Hematopoietic multipotent progenitor cell treated with erythropoietin and hydrocortisone succinate and interleukin-3 and kit ligand, for 6 days (in vitro differentiated cells): ENCODE measurements at regions not wholly inside any gene's neighbourhood (a gene's known extent, or its start where the extent isn't known, plus 50 kb on each side); places are given as distances from the start of the nearest gene placed in this dataset.

ENCODE experiments used
- DNase-seq: peaks from one replicate; pipeline ENCODE4 v3.0.0-alpha.2; 2015

DNA sequence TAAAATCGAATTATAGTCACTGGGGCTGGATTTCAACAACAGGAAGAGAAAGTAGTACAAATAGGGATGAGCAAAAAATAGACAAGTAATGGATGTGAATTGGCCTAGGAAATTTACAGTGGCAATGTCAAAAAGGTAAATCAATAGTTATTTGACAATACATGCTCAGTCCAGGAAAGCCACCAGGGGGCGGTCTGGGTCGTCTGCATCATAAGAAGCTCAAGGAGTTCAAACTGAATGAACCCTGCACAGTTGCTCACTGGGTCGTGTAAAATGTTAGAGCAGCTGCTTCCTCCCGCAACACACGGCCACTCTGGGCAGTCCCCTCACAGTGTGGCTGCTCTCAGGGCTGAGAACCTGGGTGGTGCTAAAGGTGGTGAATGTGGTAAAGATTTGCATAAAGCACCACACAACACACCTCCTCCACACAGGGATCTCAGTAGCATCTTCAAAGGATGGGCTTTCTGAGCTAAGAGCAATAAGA is 85.9 kb downstream of the ZNF280B start:
- peak; percentile 84 for DNase-seq

DNA sequence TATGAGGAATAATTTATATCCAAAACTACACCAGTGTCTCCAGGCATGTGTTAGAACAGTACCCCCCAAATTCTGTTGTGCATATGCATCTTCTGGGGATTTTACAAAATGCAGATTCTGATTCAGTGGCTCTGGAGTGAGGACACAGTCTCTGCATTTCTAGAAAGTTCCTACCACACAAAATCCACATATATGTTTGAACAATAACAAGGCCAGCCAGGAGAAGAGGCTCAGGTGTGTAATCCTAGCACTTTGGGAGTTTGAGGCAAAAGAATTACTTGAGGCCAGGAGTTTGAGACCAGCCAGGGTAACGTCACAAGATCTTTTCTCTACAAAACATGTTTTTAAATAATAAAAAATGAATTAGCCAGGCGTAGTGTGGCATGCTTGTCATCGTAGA is 84.9 kb downstream of the ZNF280B start:
- no peak for DNase-seq

DNA sequence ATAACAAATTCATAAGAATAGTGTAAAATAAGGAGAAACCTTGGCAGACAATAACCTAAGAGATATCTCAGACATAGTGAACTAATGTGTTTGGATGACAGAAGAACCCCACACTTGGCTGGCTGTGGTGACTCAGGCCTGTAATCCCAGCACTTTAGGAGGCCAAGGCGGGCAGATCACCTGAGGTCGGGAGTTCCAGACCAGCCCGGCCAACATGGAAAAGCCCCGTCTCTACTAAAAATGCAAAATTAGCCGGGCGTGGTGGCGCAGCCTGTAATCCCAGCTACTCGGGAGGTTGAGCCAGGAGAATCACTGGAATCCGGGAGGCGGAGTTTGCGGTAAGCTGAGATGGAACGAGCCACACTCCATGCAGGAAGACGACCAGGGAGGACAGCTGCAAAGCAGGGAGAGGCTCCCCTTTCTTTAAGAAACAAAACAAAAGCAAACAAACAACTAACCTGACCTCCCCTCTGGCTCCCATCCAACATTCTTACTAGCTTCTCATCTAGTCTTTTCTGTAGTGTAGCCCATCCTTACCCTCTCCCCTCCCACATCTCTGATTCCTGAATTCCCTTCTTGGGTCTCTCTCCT is 84.2 kb downstream of the ZNF280B start:
- DNase-seq = no peak

DNA sequence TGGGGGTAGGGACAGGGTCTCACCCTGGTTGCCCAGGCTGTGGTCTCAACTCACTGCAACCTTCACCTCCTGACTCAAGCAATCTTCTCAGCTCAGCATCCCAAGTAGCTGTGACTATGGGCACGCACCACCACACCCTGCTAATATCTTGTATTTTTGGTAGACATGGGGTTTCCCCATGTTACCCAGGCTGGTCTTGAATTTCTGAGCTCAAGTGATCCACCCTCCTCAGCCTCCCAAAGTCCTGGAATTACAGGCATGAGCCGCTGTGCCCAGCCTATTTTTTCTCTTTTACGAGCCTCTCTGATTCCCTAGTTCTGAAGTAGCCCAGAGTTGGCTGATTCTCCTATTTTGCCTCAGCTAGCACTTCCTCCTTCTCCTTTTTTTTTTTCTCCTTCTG is 83.6 kb downstream of the ZNF280B start:
- no peak for DNase-seq

DNA sequence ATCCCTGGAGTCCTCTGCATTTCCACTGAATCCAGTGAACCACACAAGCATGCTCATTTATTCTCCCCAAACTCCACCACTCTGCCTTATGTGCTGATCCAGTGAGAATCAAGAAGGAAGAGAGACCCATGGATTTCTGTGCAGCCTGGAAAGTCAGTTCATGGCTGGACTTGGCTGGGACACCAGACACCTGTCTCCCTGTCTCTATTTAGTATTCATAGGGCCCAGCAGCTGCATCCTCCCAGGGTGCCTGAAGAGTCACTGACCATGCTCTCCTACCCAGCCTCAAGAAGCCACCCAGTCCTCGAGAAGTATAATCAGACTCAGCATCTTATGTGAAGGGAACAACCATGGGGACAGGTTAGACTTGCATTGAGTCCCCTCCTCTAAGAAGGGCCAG is 83.2 kb downstream of the ZNF280B start:
- DNase-seq = no peak

DNA sequence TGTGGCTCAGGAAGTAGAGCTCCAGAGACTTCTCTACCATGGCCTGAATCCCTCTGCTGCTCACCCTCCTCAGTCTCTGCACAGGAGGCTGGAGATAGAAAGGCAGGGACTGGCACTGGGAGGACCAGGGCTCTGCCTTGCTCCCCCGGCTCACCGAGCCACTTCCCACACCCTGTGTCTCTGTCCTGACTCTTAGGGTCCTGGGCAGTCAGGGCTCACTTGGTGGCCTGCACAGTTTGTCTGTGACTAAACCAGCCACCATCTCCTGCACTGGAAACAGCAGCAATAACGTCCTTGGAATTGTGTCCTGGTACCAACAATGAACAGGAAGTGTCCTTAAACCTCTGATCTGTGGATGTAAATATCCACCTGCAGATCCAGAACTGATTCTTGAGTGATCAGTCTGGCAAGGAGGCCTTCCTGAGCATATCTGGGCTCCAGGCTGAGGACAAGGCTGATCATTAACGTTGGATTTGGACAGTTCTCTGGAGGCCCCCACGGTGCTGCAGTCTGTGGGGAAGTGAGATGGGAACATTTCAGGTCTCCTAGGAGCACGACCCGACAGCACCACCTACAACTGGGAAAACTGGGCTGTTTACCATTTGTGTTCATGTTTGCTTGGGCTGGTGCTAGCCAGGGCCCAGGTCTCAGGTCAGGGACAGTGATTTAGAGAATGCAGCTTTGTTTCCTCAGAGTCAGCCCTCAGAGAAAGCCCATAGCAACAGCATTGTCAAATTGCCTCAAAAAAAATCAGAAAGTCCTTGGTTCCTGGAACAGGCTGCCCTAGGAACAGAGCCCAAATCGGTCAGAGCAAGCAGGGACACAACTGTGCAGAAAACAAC is 82.5 kb downstream of the ZNF280B start:
- no peak for DNase-seq

DNA sequence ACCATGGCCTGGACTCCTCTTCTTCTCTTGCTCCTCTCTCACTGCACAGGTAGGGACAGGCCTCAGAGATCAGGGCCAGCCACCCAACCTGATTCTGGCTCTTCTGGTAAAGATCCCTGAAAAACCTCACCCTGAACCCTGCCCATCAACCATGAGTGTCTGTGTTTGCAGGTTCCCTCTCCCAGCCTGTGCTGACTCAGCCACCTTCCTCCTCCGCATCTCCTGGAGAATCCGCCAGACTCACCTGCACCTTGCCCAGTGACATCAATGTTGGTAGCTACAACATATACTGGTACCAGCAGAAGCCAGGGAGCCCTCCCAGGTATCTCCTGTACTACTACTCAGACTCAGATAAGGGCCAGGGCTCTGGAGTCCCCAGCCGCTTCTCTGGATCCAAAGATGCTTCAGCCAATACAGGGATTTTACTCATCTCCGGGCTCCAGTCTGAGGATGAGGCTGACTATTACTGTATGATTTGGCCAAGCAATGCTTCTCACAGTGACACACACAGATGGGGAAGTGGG is 80.9 kb downstream of the ZNF280B start:
- no peak for DNase-seq

DNA sequence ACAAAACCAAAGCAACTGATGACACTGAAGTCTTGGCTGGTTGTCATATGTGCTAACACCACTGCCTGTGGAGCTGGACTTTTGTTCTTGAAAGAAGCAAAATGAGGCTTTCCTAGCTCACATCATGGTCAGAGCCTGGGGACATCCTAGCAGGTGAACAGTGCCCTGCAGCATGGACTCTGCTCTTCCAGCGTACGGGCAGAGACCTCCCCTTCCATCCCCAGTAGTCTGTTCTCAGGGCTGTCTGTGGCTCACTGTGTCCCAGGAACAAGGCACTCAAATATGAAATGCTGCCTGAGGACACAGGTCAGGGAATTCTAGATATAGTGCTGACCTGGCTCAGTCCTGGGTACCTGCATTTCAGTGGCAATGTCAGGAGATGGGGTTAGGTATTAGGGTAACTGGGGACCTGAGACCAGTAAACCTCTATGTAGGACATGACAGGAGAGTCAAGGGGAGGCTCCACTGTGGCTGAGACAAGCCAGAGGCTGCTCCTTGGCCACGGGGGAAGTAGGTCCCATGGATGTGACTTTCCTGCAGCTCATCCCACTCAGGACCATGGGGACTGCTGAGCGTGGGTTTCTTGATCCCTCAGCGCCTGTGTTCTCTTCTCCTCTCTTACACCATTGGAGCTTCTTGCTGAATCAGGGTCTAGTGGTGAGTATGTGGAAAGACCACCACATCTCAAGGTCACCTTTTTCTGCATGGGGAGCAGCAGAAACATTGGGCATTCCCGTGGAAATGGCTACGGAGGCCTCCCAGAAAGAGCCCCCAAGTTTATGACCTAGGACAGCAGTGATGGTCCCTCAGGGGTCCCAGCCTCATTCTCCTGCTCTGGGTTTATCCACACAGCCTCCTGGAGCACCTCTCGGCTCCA is 80.1 kb downstream of the ZNF280B start:
- DNase-seq = no peak

DNA sequence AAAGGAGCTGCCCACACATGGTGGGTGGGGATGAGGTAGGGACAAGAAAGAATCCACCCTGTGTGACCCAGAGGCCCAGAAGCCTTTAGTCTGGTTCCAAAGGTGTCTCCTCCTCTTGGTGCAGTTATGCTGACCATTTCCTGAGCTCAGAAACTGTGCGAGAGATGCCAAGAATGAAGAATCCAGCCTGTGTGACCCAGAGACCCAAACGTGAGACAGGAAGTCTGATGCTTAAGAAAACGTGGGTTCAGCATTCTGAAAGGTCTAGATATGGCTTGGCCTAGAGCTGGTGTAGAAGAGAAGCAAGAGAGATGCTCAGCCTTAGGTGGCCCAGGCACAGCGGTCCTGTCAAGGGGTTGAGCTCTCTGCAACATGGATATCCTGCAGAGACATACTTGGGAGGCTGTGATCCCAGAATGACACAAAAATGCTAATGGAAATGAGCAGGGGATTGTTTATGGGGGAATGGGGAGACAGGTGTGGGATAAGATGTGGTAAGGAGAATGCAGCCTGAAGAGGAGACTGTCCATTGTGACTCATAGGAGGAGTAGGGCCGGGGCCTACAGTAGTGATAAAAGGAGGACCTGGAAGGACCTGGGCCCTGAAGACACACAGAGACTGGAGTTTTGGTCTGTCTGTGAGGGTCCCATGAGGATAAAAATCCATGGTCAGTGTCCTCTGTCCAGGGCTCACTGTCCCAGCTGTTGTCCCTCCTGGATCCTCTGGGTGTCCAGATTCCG is 79.0 kb downstream of the ZNF280B start:
- DNase-seq = no peak

DNA sequence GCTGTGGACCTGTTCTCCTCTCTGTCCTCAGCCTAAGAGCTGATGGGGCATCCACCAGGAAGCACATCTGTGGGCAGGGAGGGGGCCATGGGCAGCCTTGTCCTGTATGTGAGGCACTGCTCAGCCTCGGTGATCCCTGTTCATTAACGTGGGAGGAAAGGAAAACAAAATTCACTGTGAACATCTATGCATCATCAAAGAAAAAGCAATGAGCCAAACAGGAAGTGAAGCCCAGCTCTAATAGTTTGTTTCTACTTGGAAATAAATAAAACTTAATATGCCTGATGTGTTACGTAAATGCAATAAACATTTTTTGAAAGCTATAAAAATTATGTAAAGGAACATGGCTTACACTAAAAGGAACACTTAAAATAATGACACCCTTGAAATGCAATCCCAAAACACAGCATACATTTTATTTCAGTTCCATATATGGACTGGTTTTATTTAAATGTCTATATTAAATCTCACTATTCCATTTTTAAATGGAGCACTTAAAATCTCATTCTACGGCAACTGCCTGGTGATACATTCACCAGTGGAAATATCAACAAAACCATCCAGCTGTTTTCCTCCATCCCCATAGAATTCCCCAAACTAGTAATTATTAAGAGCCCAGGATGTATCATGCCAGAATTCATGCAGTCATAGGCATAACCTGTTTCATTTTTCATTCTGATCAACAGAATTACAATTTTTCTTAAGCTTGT is 78.3 kb downstream of the ZNF280B start:
- DNase-seq = no peak

DNA sequence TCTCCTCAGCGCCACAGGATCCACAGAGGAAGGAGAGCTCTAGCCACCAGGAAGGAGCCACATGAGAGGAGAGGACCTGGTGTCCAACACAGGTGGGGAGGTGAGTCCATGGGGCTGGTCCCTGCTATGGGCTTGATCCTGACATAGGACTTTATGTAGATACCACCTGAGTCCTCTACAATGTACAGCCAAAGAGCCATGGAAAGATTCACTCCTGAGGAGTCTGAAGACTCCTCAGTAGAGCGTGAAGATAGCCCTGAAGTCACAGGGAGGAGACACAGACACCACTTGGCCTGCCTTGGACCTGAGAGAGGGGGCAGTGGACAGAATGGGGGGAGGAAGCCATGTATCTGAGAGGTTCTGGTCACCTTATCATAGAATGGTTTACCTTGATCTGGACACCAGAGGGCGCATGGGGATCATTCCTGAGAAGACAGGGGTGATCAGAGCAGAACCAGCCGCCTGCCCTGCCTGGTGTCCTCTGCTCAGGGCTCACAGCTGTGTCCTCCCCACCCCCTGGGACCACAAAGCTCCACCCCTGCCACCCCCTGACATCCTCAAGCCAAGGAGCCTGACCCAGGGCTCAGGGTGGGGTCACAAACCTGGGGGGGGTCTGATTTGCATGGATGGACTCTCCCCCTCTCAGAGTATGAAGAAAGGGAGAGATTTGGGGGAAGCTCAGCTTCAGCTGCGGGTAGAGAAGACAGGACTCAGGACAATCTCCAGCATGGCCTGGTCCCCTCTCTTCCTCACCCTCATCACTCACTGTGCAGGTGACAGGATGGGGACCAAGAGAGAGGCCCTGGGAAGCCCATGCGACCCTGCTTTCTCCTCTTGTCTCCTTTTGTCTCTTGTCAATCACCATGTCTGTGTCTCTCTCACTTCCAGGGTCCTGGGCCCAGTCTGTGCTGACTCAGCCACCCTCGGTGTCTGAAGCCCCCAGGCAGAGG is 77.0 kb downstream of the ZNF280B start:
- DNase-seq = peak; percentile 87

DNA sequence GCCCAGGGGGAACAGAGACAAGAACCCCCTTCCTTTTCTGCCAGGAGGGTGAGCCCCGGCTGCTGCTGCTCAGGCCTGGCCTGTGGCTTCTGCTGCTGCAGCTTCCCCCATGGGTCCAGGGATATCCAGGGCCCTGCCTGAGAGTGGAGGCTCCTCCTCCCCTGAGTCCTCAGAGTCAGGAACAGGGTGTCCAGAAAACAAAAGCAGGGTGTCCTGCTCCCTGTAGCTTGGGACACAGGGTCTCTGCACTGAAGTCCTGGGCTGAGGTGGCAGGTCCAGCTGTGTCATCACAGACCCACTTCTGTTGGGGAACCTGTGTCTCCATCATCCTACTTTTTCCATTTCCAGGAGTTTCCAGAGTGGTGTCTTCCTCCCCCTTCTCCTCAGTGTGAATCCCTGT is 76.1 kb downstream of the ZNF280B start:
- no peak for DNase-seq

DNA sequence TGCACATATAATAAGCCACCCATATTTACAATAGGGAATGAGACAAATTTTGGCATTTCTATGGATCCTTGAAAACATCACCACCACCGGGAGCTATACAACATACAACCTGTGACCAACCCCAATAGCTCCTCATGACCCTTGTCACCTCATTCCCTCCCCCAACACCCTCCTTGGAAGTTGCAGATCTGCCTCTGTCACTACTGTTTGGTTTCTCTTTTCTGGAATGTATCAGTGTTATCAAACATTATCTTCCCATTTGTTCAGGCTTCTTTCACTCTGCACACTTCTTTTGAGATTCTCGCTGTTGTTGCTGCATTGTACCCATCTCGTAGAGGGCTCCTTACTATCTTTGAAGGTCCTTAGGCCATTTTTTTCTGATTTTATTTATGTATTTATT is 75.6 kb downstream of the ZNF280B start:
- no peak for DNase-seq

DNA sequence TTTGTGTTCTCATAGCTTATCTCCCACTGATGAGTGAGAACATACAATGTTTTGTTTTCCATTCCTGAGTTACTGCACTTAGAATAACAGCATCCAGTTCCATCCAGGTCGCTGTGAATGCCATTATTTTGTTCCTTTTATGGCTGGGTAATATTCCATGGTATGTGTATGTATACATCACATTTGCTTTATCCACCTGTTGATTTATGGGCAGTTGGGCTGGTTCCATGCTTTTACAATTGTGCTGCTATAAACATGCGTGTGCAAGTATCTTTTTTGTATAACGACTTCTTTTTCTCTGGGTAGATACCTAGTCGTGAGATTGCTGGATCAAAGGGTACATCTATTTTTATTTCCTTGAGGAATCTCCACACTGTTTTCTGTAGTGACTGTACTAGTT is 74.8 kb downstream of the ZNF280B start:
- no peak for DNase-seq
